ENCODE measurements at regions not wholly inside any gene's neighbourhood (a gene's known extent, or its start where the extent isn't known, plus 50 kb on each side); places are given as distances from the start of the nearest gene placed in this dataset.

GRCh38 chr2:236633219-236633570 lies 63.6 kb downstream of the ACKR3 start:
- TF ChIP-seq POLR2AphosphoS5 (IDR thresholded peaks at IDR 0.05; ENCODE audit: borderline replicate concordance, low read depth, low read length) (no peak), EZH2 (IDR thresholded peaks at IDR 0.05) (no peak)
